ENCODE measurements at regions not wholly inside any gene's neighbourhood (a gene's known extent, or its start where the extent isn't known, plus 50 kb on each side); places are given as distances from the start of the nearest gene placed in this dataset.

GRCh38 chr2:215740071-215740470 is 273.3 kb downstream of the MREG start:
- H3K9ac ChIP-seq (ENCODE audit: low read depth in 1 of 2, low read length in 2 of 2): no peak overlapping the region
- no peak for DNase-seq (ENCODE audit: low spot score)
- no peaks in the 10 kb centered on the region for H3K27me3 ChIP-seq (ENCODE audit: control insufficient read depth in 4 of 4, insufficient read depth in 4 of 4, low read length in 3 of 4)
- no peak for TF ChIP-seq RXRA (IDR thresholded peaks at IDR 0.05)
- TF ChIP-seq FOXA2 (IDR thresholded peaks at IDR 0.05): no peak
- TF ChIP-seq YY1 (IDR thresholded peaks at IDR 0.05): no peak
- TF ChIP-seq SP1 (IDR thresholded peaks at IDR 0.05): no peak
- TF ChIP-seq RAD21 (IDR thresholded peaks at IDR 0.05): no peak
- TF ChIP-seq GABPA (IDR thresholded peaks at IDR 0.05 in 1 of 2, conservative IDR thresholded peaks at IDR 0.05 in 1 of 2): no peak
- no peak for TF ChIP-seq HNF4A (conservative IDR thresholded peaks at IDR 0.05)
- no peak for TF ChIP-seq TAF1 (conservative IDR thresholded peaks at IDR 0.05)
- TF ChIP-seq HNF4G (IDR thresholded peaks at IDR 0.05): no peak
- 93% methylated on average over 6 of the region's 6 CpGs for WGBS
- H3K27ac ChIP-seq (ENCODE audit: low read depth in 1 of 2, low read length in 2 of 2): no peak overlapping the region
- no peaks in the 10 kb centered on the region for H3K36me3 ChIP-seq (ENCODE audit: control insufficient read depth in 4 of 4, insufficient read depth in 3 of 4, low read depth in 1 of 4, low read length in 3 of 4)
- no peak overlapping the region for H3K4me3 ChIP-seq (ENCODE audit: low read depth in 1 of 3, low read length in 3 of 3)
- peaks cover 0 to 7% (median 5%) of the 10 kb centered on the region in 4 donors for H3K4me1 ChIP-seq (ENCODE audit: control insufficient read depth in 4 of 4, insufficient read depth in 4 of 4, low read length in 3 of 4)
- no peaks in the 10 kb centered on the region for H3K9me3 ChIP-seq (ENCODE audit: control insufficient read depth in 4 of 4, low read length in 3 of 4)

- WGBS: 92% methylated on average over 2 of the region's 2 CpGs
- TF ChIP-seq EGR1 (IDR thresholded peaks at IDR 0.05; ENCODE audit: low read depth in 2 of 2) (no peak), RAD21 (IDR thresholded peaks at IDR 0.05) (no peak), SP1 (IDR thresholded peaks at IDR 0.05) (no peak), TAF1 (conservative IDR thresholded peaks at IDR 0.05) (no peak), HNF4G (IDR thresholded peaks at IDR 0.05) (no peak), YY1 (IDR thresholded peaks at IDR 0.05) (no peak)
- Histone ChIP-seq H3K9me3 (ENCODE audit: control insufficient read depth in 4 of 4, low read length in 3 of 4) (no peaks in the 10 kb centered on the region), H3K27ac (ENCODE audit: low read depth in 1 of 2, low read length in 2 of 2) (no peak overlapping the region), H3K4me1 (ENCODE audit: control insufficient read depth in 4 of 4, insufficient read depth in 4 of 4, low read length in 3 of 4) (no peaks in the 10 kb centered on the region), H3K36me3 (ENCODE audit: control insufficient read depth in 4 of 4, insufficient read depth in 3 of 4, low read depth in 1 of 4, low read length in 3 of 4) (no peaks in the 10 kb centered on the region), H3K27me3 (ENCODE audit: control insufficient read depth in 4 of 4, insufficient read depth in 4 of 4, low read length in 3 of 4) (no peaks in the 10 kb centered on the region), H3K4me3 (ENCODE audit: low read depth in 1 of 3, low read length in 3 of 3) (no peak overlapping the region), H3K9ac (ENCODE audit: low read depth in 1 of 2, low read length in 2 of 2) (no peak overlapping the region)
- DNase-seq (ENCODE audit: low spot score): no peak
Observed at GRCh38 chr2:215738351-215738750, 275.0 kb downstream of the MREG start.

GRCh38 chr2:215737477-215737876 is 275.9 kb downstream of the MREG start:
- no peaks in the 10 kb centered on the region for H3K4me1 ChIP-seq (ENCODE audit: control insufficient read depth in 4 of 4, insufficient read depth in 4 of 4, low read length in 3 of 4)
- no peak overlapping the region for H3K27ac ChIP-seq (ENCODE audit: low read depth in 1 of 2, low read length in 2 of 2)
- H3K9ac ChIP-seq (ENCODE audit: low read depth in 1 of 2, low read length in 2 of 2): no peak overlapping the region
- 70% methylated on average over 3 of the region's 3 CpGs for WGBS
- no peaks in the 10 kb centered on the region for H3K36me3 ChIP-seq (ENCODE audit: control insufficient read depth in 4 of 4, insufficient read depth in 3 of 4, low read depth in 1 of 4, low read length in 3 of 4)
- TF ChIP-seq RXRA (IDR thresholded peaks at IDR 0.05): no peak
- TF ChIP-seq SP1 (IDR thresholded peaks at IDR 0.05): no peak
- TF ChIP-seq MAX (IDR thresholded peaks at IDR 0.05): no peak
- no peak for TF ChIP-seq REST (IDR thresholded peaks at IDR 0.05)
- TF ChIP-seq HNF4A (conservative IDR thresholded peaks at IDR 0.05): no peak
- no peak for TF ChIP-seq GABPA (IDR thresholded peaks at IDR 0.05 in 1 of 2, conservative IDR thresholded peaks at IDR 0.05 in 1 of 2)
- no peak for TF ChIP-seq ATF3 (IDR thresholded peaks at IDR 0.05)
- TF ChIP-seq NR2F2 (IDR thresholded peaks at IDR 0.05): no peak
- TF ChIP-seq FOXA1 (IDR thresholded peaks at IDR 0.05): no peak
- TF ChIP-seq CTCF (IDR thresholded peaks at IDR 0.05; ENCODE audit: low read depth, low read length, missing input control): no peak
- no peak for TF ChIP-seq YY1 (IDR thresholded peaks at IDR 0.05)
- TF ChIP-seq FOXA2 (IDR thresholded peaks at IDR 0.05): no peak
- TF ChIP-seq RAD21 (IDR thresholded peaks at IDR 0.05): no peak
- TF ChIP-seq JUND (IDR thresholded peaks at IDR 0.05): no peak
- TF ChIP-seq HNF4G (IDR thresholded peaks at IDR 0.05): no peak
- no peak for TF ChIP-seq ZBTB33 (IDR thresholded peaks at IDR 0.05)
- no peak for TF ChIP-seq TAF1 (conservative IDR thresholded peaks at IDR 0.05)
- TF ChIP-seq EGR1 (IDR thresholded peaks at IDR 0.05; ENCODE audit: low read depth in 2 of 2): no peak
- no peak overlapping the region for H3K4me3 ChIP-seq (ENCODE audit: low read depth in 1 of 3, low read length in 3 of 3)
- H3K9me3 ChIP-seq (ENCODE audit: control insufficient read depth in 4 of 4, low read length in 3 of 4): no peaks in the 10 kb centered on the region
- no peak for DNase-seq (ENCODE audit: low spot score)
- no peaks in the 10 kb centered on the region for H3K27me3 ChIP-seq (ENCODE audit: control insufficient read depth in 4 of 4, insufficient read depth in 4 of 4, low read length in 3 of 4)

All from liver (tissue), 8 donors.